Activated CD4-positive, alpha-beta T cell treated with anti-CD3 and anti-CD28 coated beads, Interleukin-2, amount 10 ng/mL, durations not matched to agents 7 days and 5 days (primary cell): ENCODE measurements at regions not wholly inside any gene's neighbourhood (a gene's known extent, or its start where the extent isn't known, plus 50 kb on each side); places are given as distances from the start of the nearest gene placed in this dataset.
"Not testable (repeated sequence)": the region's sequence is repeated elsewhere in the genome, so short reads cannot be mapped to it uniquely, and the experiment has no call there.

Experiments used
- CTCF ChIA-PET: fragments of 350-600 bp; sonication (Branson Sonifier 250); formaldehyde crosslinking; loops from one replicate; lab custom pipeline; 2021; ENCODE audit warnings: antibody characterized with exemption; lab: Charles Lee
- POLR2A ChIA-PET: fragments of 350-600 bp; sonication (Branson Sonifier 250); formaldehyde crosslinking; loops from one replicate; lab custom pipeline; 2021; ENCODE audit warnings: antibody characterized with exemption; lab: Charles Lee
- DNase-seq: peaks from one replicate; pipeline ENCODE4 v3.0.0-alpha.2; 2020
- H3K27ac Mint-ChIP-seq: one replicate; pipeline ENCODE4 v1.8.0; 2021; ENCODE audit warnings: mild to moderate bottlenecking, moderate library complexity, mixed read lengths
- H3K27me3 Mint-ChIP-seq: one replicate; pipeline ENCODE4 v1.8.0; 2021; ENCODE audit warnings: mixed read lengths
- H3K36me3 Mint-ChIP-seq: one replicate; pipeline ENCODE4 v1.8.0; 2021; ENCODE audit warnings: low read depth, mixed read lengths
- H3K4me1 Mint-ChIP-seq: one replicate; pipeline ENCODE4 v1.8.0; 2021; ENCODE audit warnings: mixed read lengths
- H3K4me3 Mint-ChIP-seq: one replicate; pipeline ENCODE4 v1.8.0; 2021; ENCODE audit warnings: mild to moderate bottlenecking, moderate library complexity, mixed read lengths
- H3K9me3 Mint-ChIP-seq: one replicate; pipeline ENCODE4 v1.8.0; 2021; ENCODE audit warnings: mixed read lengths

- Mint-ChIP-seq H3K27me3 (no peaks in the 10 kb centered on the region), H3K9me3 (no peaks in the 10 kb centered on the region), H3K4me1 (no peaks in the 10 kb centered on the region), H3K27ac (no peak overlapping the region), H3K4me3 (no peak overlapping the region), H3K36me3 (no peaks in the 10 kb centered on the region)
- ChIA-PET CTCF (no interaction called here), POLR2A (no interaction called here)
- no peak for DNase-seq
Measured at GRCh38 chr13:65593298-65593874, 1636.8 kb downstream of the PCDH9 start.

GRCh38 chr13:65592731-65593130 lies 1637.4 kb downstream of the PCDH9 start:
- no peaks in the 10 kb centered on the region for H3K9me3 Mint-ChIP-seq
- POLR2A ChIA-PET = no interaction called here
- no peaks in the 10 kb centered on the region for H3K27me3 Mint-ChIP-seq
- no peak overlapping the region for H3K27ac Mint-ChIP-seq
- no peaks in the 10 kb centered on the region for H3K4me1 Mint-ChIP-seq
- H3K36me3 Mint-ChIP-seq = no peaks in the 10 kb centered on the region
- no peak overlapping the region for H3K4me3 Mint-ChIP-seq
- CTCF ChIA-PET = no interaction called here
- DNase-seq = no peak

GRCh38 chr13:65585346-65585745 lies 1644.8 kb downstream of the PCDH9 start:
- ChIA-PET POLR2A (no interaction called here), CTCF (no interaction called here)
- Mint-ChIP-seq H3K36me3 (no peaks in the 10 kb centered on the region), H3K27ac (no peak overlapping the region), H3K4me1 (no peaks in the 10 kb centered on the region), H3K9me3 (peaks cover 3% of the 10 kb centered on the region), H3K27me3 (no peaks in the 10 kb centered on the region), H3K4me3 (no peak overlapping the region)
- no peak for DNase-seq

GRCh38 chr13:65584126-65584525 lies 1646.0 kb downstream of the PCDH9 start:
- Mint-ChIP-seq H3K27me3 (no peaks in the 10 kb centered on the region), H3K36me3 (no peaks in the 10 kb centered on the region), H3K9me3 (peaks cover 3% of the 10 kb centered on the region), H3K27ac (no peak overlapping the region), H3K4me3 (no peak overlapping the region), H3K4me1 (no peaks in the 10 kb centered on the region)
- POLR2A ChIA-PET = no interaction called here
- DNase-seq = no peak
- CTCF ChIA-PET = no interaction called here

GRCh38 chr13:65582160-65582559 lies 1648.0 kb downstream of the PCDH9 start:
- ChIA-PET POLR2A (no interaction called here), CTCF (no interaction called here)
- no peak overlapping the region for H3K4me3 Mint-ChIP-seq
- no peak for DNase-seq
- no peaks in the 10 kb centered on the region for H3K36me3 Mint-ChIP-seq
- H3K9me3 Mint-ChIP-seq = peaks cover 3% of the 10 kb centered on the region
- no peaks in the 10 kb centered on the region for H3K4me1 Mint-ChIP-seq
- H3K27ac Mint-ChIP-seq = no peak overlapping the region
- no peaks in the 10 kb centered on the region for H3K27me3 Mint-ChIP-seq

- POLR2A ChIA-PET, H3K27me3 Mint-ChIP-seq, H3K27ac Mint-ChIP-seq, DNase-seq, H3K4me1 Mint-ChIP-seq, H3K36me3 Mint-ChIP-seq, H3K4me3 Mint-ChIP-seq: not testable (repeated sequence)
- peaks cover 14% of the 10 kb centered on the region for H3K9me3 Mint-ChIP-seq
- CTCF ChIA-PET = interaction anchor here (0.5 kb wide), 1 partner anchor 489 kb away, joined by 3 read pairs; no protein-coding TSS in a partner anchor
Measured at GRCh38 chr13:65564561-65564960, 1665.6 kb downstream of the PCDH9 start.

GRCh38 chr13:65562305-65562704 lies 1667.8 kb downstream of the PCDH9 start:
- ChIA-PET POLR2A (no interaction called here), CTCF (no interaction called here)
- Mint-ChIP-seq H3K4me1 (no peaks in the 10 kb centered on the region), H3K9me3 (peaks cover 13% of the 10 kb centered on the region), H3K27me3 (no peaks in the 10 kb centered on the region), H3K27ac (no peak overlapping the region), H3K36me3 (no peaks in the 10 kb centered on the region), H3K4me3 (no peak overlapping the region)
- DNase-seq = no peak

- Mint-ChIP-seq H3K27ac (no peak overlapping the region), H3K36me3 (no peaks in the 10 kb centered on the region), H3K27me3 (no peaks in the 10 kb centered on the region), H3K4me1 (no peaks in the 10 kb centered on the region), H3K4me3 (no peak overlapping the region), H3K9me3 (peaks cover 13% of the 10 kb centered on the region)
- ChIA-PET CTCF (no interaction called here), POLR2A (no interaction called here)
- DNase-seq = no peak
Measured at GRCh38 chr13:65560936-65561335, 1669.2 kb downstream of the PCDH9 start.

GRCh38 chr13:65555962-65556361 lies 1674.2 kb downstream of the PCDH9 start:
- H3K9me3 Mint-ChIP-seq = peaks cover 11% of the 10 kb centered on the region
- POLR2A ChIA-PET = no interaction called here
- no peak overlapping the region for H3K4me3 Mint-ChIP-seq
- H3K36me3 Mint-ChIP-seq = no peaks in the 10 kb centered on the region
- CTCF ChIA-PET = interaction anchor here (0.5 kb wide), 1 partner anchor 797 kb away, joined by 3 read pairs; no protein-coding TSS in a partner anchor
- no peak for DNase-seq
- no peaks in the 10 kb centered on the region for H3K4me1 Mint-ChIP-seq
- H3K27me3 Mint-ChIP-seq = no peaks in the 10 kb centered on the region
- H3K27ac Mint-ChIP-seq = no peak overlapping the region

- Mint-ChIP-seq H3K9me3 (peaks cover 13% of the 10 kb centered on the region), H3K4me1 (no peaks in the 10 kb centered on the region), H3K27me3 (no peaks in the 10 kb centered on the region), H3K27ac (no peak overlapping the region), H3K36me3 (no peaks in the 10 kb centered on the region), H3K4me3 (no peak overlapping the region)
- DNase-seq = no peak
- POLR2A ChIA-PET = no interaction called here
- CTCF ChIA-PET = no interaction called here
Measured at GRCh38 chr13:65553096-65553727, 1676.9 kb downstream of the PCDH9 start.

- Mint-ChIP-seq H3K9me3 (peaks cover 14% of the 10 kb centered on the region), H3K4me3 (no peak overlapping the region), H3K4me1 (no peaks in the 10 kb centered on the region), H3K27me3 (no peaks in the 10 kb centered on the region), H3K36me3 (no peaks in the 10 kb centered on the region), H3K27ac (no peak overlapping the region)
- DNase-seq = no peak
- POLR2A ChIA-PET = no interaction called here
- CTCF ChIA-PET = no interaction called here
Measured at GRCh38 chr13:65551208-65551607, 1678.9 kb downstream of the PCDH9 start.

GRCh38 chr13:65540175-65540574 lies 1690.0 kb downstream of the PCDH9 start:
- Mint-ChIP-seq H3K4me1 (no peaks in the 10 kb centered on the region), H3K4me3 (no peak overlapping the region), H3K27ac (no peak overlapping the region), H3K9me3 (peaks cover 9% of the 10 kb centered on the region), H3K27me3 (no peaks in the 10 kb centered on the region), H3K36me3 (no peaks in the 10 kb centered on the region)
- no peak for DNase-seq
- ChIA-PET POLR2A (no interaction called here), CTCF (no interaction called here)

- no peaks in the 10 kb centered on the region for H3K36me3 Mint-ChIP-seq
- CTCF ChIA-PET = no interaction called here
- no peak overlapping the region for H3K4me3 Mint-ChIP-seq
- no peak overlapping the region for H3K27ac Mint-ChIP-seq
- no peaks in the 10 kb centered on the region for H3K27me3 Mint-ChIP-seq
- no peaks in the 10 kb centered on the region for H3K9me3 Mint-ChIP-seq
- DNase-seq = no peak
- H3K4me1 Mint-ChIP-seq = no peaks in the 10 kb centered on the region
- POLR2A ChIA-PET = no interaction called here
Measured at GRCh38 chr13:65535370-65535769, 1694.8 kb downstream of the PCDH9 start.

- Mint-ChIP-seq H3K27me3 (no peaks in the 10 kb centered on the region), H3K27ac (no peak overlapping the region), H3K36me3 (no peaks in the 10 kb centered on the region), H3K9me3 (peaks cover 6% of the 10 kb centered on the region), H3K4me3 (no peak overlapping the region), H3K4me1 (no peaks in the 10 kb centered on the region)
- POLR2A ChIA-PET = no interaction called here
- CTCF ChIA-PET = interaction anchor here (0.6 kb wide), 1 partner anchor 394 kb away, joined by 3 read pairs; no protein-coding TSS in a partner anchor
- DNase-seq = no peak
Measured at GRCh38 chr13:65532231-65532630, 1697.9 kb downstream of the PCDH9 start.
